ENCODE measurements at regions not wholly inside any gene's neighbourhood (a gene's known extent, or its start where the extent isn't known, plus 50 kb on each side); places are given as distances from the start of the nearest gene placed in this dataset.

DNA sequence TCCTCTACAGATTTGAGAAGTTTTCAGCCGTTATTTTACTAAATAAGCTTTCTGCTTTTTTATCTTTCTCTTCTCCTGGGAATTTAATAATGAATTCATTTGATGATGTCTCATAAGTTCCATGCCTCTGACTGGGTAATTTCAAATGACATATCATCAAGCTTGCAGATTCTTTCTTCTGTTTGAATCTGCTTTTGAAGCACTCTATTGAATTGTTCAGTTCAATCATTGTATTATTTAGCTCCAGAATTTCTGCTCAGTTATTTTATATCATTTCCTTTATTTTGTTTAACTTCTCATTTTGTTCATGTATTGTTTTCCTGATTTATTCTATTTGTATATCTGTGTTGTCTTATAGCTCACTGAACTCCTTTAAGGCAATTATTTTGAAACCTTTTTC is 196.9 kb upstream of the CNTNAP2 start (continued):
- TF ChIP-seq, protein P1, sequence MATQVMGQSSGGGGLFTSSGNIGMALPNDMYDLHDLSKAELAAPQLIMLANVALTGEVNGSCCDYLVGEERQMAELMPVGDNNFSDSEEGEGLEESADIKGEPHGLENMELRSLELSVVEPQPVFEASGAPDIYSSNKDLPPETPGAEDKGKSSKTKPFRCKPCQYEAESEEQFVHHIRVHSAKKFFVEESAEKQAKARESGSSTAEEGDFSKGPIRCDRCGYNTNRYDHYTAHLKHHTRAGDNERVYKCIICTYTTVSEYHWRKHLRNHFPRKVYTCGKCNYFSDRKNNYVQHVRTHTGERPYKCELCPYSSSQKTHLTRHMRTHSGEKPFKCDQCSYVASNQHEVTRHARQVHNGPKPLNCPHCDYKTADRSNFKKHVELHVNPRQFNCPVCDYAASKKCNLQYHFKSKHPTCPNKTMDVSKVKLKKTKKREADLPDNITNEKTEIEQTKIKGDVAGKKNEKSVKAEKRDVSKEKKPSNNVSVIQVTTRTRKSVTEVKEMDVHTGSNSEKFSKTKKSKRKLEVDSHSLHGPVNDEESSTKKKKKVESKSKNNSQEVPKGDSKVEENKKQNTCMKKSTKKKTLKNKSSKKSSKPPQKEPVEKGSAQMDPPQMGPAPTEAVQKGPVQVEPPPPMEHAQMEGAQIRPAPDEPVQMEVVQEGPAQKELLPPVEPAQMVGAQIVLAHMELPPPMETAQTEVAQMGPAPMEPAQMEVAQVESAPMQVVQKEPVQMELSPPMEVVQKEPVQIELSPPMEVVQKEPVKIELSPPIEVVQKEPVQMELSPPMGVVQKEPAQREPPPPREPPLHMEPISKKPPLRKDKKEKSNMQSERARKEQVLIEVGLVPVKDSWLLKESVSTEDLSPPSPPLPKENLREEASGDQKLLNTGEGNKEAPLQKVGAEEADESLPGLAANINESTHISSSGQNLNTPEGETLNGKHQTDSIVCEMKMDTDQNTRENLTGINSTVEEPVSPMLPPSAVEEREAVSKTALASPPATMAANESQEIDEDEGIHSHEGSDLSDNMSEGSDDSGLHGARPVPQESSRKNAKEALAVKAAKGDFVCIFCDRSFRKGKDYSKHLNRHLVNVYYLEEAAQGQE (IDR thresholded peaks at IDR 0.05; ENCODE audit: unreplicated experiment) = no peak
- no peak for TF ChIP-seq ZNF331 (CRISPR knock-in tag; IDR thresholded peaks at IDR 0.05; ENCODE audit: low read depth)

DNA sequence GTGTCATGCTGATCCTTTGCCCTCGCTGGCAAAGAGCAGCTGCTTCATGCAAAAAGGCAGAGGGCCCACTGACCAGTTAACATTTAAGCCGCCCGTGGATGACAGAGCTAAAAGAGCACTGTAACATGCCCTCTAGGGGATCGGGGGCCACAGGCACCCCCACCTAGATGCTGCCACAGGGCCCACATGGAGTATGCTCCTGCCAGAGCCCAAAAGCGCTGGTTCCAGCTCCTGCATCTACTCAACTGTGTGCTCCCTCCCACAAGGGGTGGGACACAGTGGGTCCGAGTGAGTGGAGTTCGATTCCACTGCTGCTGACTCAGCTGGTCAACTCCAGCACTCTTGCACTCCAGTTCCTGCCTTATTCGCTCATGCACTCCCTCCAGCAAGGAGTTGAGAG is 199.8 kb upstream of the CNTNAP2 start:
- H2AFZ ChIP-seq = no peak overlapping the region
- H3K4me1 Mint-ChIP-seq = no peaks in the 10 kb centered on the region
- H3K27me3 Mint-ChIP-seq (ENCODE audit: insufficient read depth, low read depth, poor library complexity) = peaks cover 2% of the 10 kb centered on the region
- no peaks in the 10 kb centered on the region for H3F3A ChIP-seq (replicated peaks; ENCODE audit: low read depth)
- H3K4me1 ChIP-seq (ENCODE audit: insufficient read depth) = no peaks in the 10 kb centered on the region
- ATAC-seq (no peak), DNase-seq (ENCODE audit: low spot score) (no peak)
- no peaks in the 10 kb centered on the region for H3K36me3 Mint-ChIP-seq (ENCODE audit: low read depth)
- H3K79me2 ChIP-seq (replicated peaks; ENCODE audit: insufficient read depth) = no peaks in the 10 kb centered on the region
- no peak overlapping the region for H3K27ac ChIP-seq (ENCODE audit: low read depth)
- no peaks in the 10 kb centered on the region for H4K20me1 ChIP-seq (replicated peaks; ENCODE audit: insufficient read depth)
- peaks cover 9% of the 10 kb centered on the region; the same call in 1 of the 2 replicates for H3K36me3 ChIP-seq (ENCODE audit: insufficient read depth)
- H3K4me3 Mint-ChIP-seq = no peak overlapping the region
- H3K27ac Mint-ChIP-seq = no peak overlapping the region
- H3K4me2 ChIP-seq = no peak overlapping the region
- H3K9me3 Mint-ChIP-seq = peaks cover 81% of the 10 kb centered on the region
- H3K4me3 ChIP-seq = no peak overlapping the region
- no peaks in the 10 kb centered on the region for H3K9me2 ChIP-seq (ENCODE audit: insufficient read depth)
- H3K27me3 ChIP-seq (ENCODE audit: insufficient read depth) = no peaks in the 10 kb centered on the region
- TF ChIP-seq ZNF114 (CRISPR knock-in tag; IDR thresholded peaks at IDR 0.05) (no peak), CREB1 (CRISPR knock-in tag; IDR thresholded peaks at IDR 0.05; ENCODE audit: low read depth) (no peak), ZNF331 (CRISPR knock-in tag; IDR thresholded peaks at IDR 0.05; ENCODE audit: low read depth) (no peak), EZH2 (IDR thresholded peaks at IDR 0.05; ENCODE audit: low read depth, unreplicated experiment) (no peak), JUNB (IDR thresholded peaks at IDR 0.05; ENCODE audit: unreplicated experiment) (no peak), EZH2phosphoT487 (IDR thresholded peaks at IDR 0.05; ENCODE audit: unreplicated experiment) (no peak), NANOG (IDR thresholded peaks at IDR 0.05; ENCODE audit: borderline replicate concordance) (no peak), ZNF462 (CRISPR knock-in tag; IDR thresholded peaks at IDR 0.05) (no peak), POLR2AphosphoS5 (IDR thresholded peaks at IDR 0.05; ENCODE audit: low read depth) (no peak)
- TF ChIP-seq, protein P2, sequence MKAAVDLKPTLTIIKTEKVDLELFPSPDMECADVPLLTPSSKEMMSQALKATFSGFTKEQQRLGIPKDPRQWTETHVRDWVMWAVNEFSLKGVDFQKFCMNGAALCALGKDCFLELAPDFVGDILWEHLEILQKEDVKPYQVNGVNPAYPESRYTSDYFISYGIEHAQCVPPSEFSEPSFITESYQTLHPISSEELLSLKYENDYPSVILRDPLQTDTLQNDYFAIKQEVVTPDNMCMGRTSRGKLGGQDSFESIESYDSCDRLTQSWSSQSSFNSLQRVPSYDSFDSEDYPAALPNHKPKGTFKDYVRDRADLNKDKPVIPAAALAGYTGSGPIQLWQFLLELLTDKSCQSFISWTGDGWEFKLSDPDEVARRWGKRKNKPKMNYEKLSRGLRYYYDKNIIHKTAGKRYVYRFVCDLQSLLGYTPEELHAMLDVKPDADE (IDR thresholded peaks at IDR 0.05) = no peak
- TF ChIP-seq, protein P1 (IDR thresholded peaks at IDR 0.05; ENCODE audit: unreplicated experiment) = no peak

Data from GM23338 (cell line).